Lower lobe of right lung (tissue), 2 donors: ENCODE measurements at regions not wholly inside any gene's neighbourhood (a gene's known extent, or its start where the extent isn't known, plus 50 kb on each side); places are given as distances from the start of the nearest gene placed in this dataset.

Source experiments
- ATAC-seq, 2 donors: fragments of 200-7000 bp; cut with Tn5 transposase; one replicate each; pipeline ENCODE4 v1.9.1; 2020 to 2022; ENCODE audit warnings: mild to moderate bottlenecking in 2 of 2, moderate library complexity in 2 of 2
- DNase-seq: peaks from one replicate; pipeline ENCODE4 v3.0.0-alpha.2; 2020
- H3K27ac ChIP-seq: fragments of 200-600 bp; one replicate; pipeline ENCODE4 v1.8.0; 2022
- H3K27me3 ChIP-seq: fragments of 200-600 bp; one replicate; pipeline ENCODE4 v1.8.0; 2022; ENCODE audit warnings: low read depth
- H3K36me3 ChIP-seq: fragments of 200-600 bp; one replicate; pipeline ENCODE4 v1.8.0; 2022; ENCODE audit warnings: mild to moderate bottlenecking
- H3K4me1 ChIP-seq: fragments of 200-600 bp; one replicate; pipeline ENCODE4 v1.8.0; 2022
- H3K4me3 ChIP-seq: fragments of 200-600 bp; one replicate; pipeline ENCODE4 v1.8.0; 2022; ENCODE audit warnings: mild to moderate bottlenecking
- H3K9me3 ChIP-seq: fragments of 200-600 bp; one replicate; pipeline ENCODE4 v1.8.0; 2022
- CTCF ChIP-seq: fragments of 200-600 bp; IDR thresholded peaks from one replicate; pipeline ENCODE4 v1.8.0; 2022; ENCODE audit warnings: antibody characterized with exemption, mild to moderate bottlenecking
- intact Hi-C: fragments of 100-400 bp; cut with DNase I; formaldehyde crosslinking; loops from one replicate; pipeline ENCODE4 v1.11.0; 2022
- donor health status: DM: no; HTN: yes; CAD: no; lungs with severe emphysema.

GRCh38 chr5:39566891-39567290 is 142.1 kb upstream of the DAB2 start:
- Histone ChIP-seq H3K27ac (no peak overlapping the region), H3K9me3 (no peaks in the 10 kb centered on the region), H3K4me1 (no peaks in the 10 kb centered on the region), H3K27me3 (no peaks in the 10 kb centered on the region), H3K4me3 (no peak overlapping the region), H3K36me3 (no peaks in the 10 kb centered on the region)
- intact Hi-C loops, result loop anchor here (10.0 kb wide), 1 partner anchor 342 kb away; no protein-coding TSS in a partner anchor
- no peak for TF ChIP-seq CTCF
- DNase-seq, result no peak
- ATAC-seq, result no peak

- Histone ChIP-seq H3K36me3 (no peaks in the 10 kb centered on the region), H3K9me3 (no peaks in the 10 kb centered on the region), H3K4me1 (no peaks in the 10 kb centered on the region), H3K27ac (no peak overlapping the region), H3K27me3 (no peaks in the 10 kb centered on the region), H3K4me3 (no peak overlapping the region)
- ATAC-seq (no peak), DNase-seq (no peak)
- intact Hi-C loops, result loop anchor here (10.0 kb wide), 1 partner anchor 341 kb away; no protein-coding TSS in a partner anchor
- no peak for TF ChIP-seq CTCF
These were observed 141.2 kb upstream of the DAB2 start for GRCh38 chr5:39566029-39566428.

- Histone ChIP-seq H3K36me3 (no peaks in the 10 kb centered on the region), H3K27me3 (no peaks in the 10 kb centered on the region), H3K4me1 (no peaks in the 10 kb centered on the region), H3K4me3 (no peak overlapping the region), H3K9me3 (no peaks in the 10 kb centered on the region), H3K27ac (no peak overlapping the region)
- no peak for DNase-seq
- intact Hi-C loops, result loop anchor here (10.0 kb wide), 1 partner anchor 337 kb away; no protein-coding TSS in a partner anchor
- ATAC-seq, result no peak
- TF ChIP-seq CTCF, result no peak
These were observed 136.6 kb upstream of the DAB2 start for GRCh38 chr5:39561421-39561820.

- no peaks in the 10 kb centered on the region for H3K9me3 ChIP-seq
- H3K4me1 ChIP-seq, result no peaks in the 10 kb centered on the region
- no peak overlapping the region for H3K27ac ChIP-seq
- H3K27me3 ChIP-seq, result no peaks in the 10 kb centered on the region
- intact Hi-C loops, result loop anchor here (10.0 kb wide), 1 partner anchor 336 kb away; no protein-coding TSS in a partner anchor
- no peak for ATAC-seq
- TF ChIP-seq CTCF, result no peak
- H3K36me3 ChIP-seq, result no peaks in the 10 kb centered on the region
- DNase-seq, result no peak
- H3K4me3 ChIP-seq, result no peak overlapping the region
These were observed 135.9 kb upstream of the DAB2 start for GRCh38 chr5:39560726-39561125.

GRCh38 chr5:39559923-39560322 is 135.1 kb upstream of the DAB2 start:
- H3K9me3 ChIP-seq, result no peaks in the 10 kb centered on the region
- H3K4me1 ChIP-seq, result no peaks in the 10 kb centered on the region
- no peak overlapping the region for H3K4me3 ChIP-seq
- intact Hi-C loops, result loop anchor here (10.0 kb wide), 1 partner anchor 335 kb away; no protein-coding TSS in a partner anchor
- DNase-seq (no peak), ATAC-seq (no peak)
- TF ChIP-seq CTCF, result no peak
- H3K27me3 ChIP-seq, result no peaks in the 10 kb centered on the region
- no peak overlapping the region for H3K27ac ChIP-seq
- no peaks in the 10 kb centered on the region for H3K36me3 ChIP-seq

- no peaks in the 10 kb centered on the region for H3K9me3 ChIP-seq
- DNase-seq (no peak), ATAC-seq (no peak)
- no peak for TF ChIP-seq CTCF
- no peaks in the 10 kb centered on the region for H3K27me3 ChIP-seq
- no peaks in the 10 kb centered on the region for H3K4me1 ChIP-seq
- intact Hi-C loops, result no loop called here
- H3K36me3 ChIP-seq, result no peaks in the 10 kb centered on the region
- H3K27ac ChIP-seq, result no peak overlapping the region
- H3K4me3 ChIP-seq, result no peak overlapping the region
These were observed 133.8 kb upstream of the DAB2 start for GRCh38 chr5:39558541-39558940.
